ENCODE measurements at regions not wholly inside any gene's neighbourhood (a gene's known extent, or its start where the extent isn't known, plus 50 kb on each side); places are given as distances from the start of the nearest gene placed in this dataset.

- no peak for TF ChIP-seq CTCF (IDR thresholded peaks at IDR 0.05; ENCODE audit: insufficient read depth in 1 of 2, low read depth in 1 of 2, low read length in 1 of 2, severe bottlenecking in 1 of 2, unreplicated experiment in 1 of 2)
- no TSS peak for BruUV-seq (replicated peaks)
- CTCF ChIA-PET = no interaction called here
- POLR2A ChIA-PET = no interaction called here
- Mint-ChIP-seq H3K36me3 (ENCODE audit: insufficient read depth, unreplicated experiment) (no peaks in the 10 kb centered on the region), H3K4me3 (ENCODE audit: unreplicated experiment) (no peak overlapping the region), H3K9me3 (ENCODE audit: unreplicated experiment) (no peaks in the 10 kb centered on the region), H3K27ac (ENCODE audit: unreplicated experiment) (no peak overlapping the region), H3K27me3 (ENCODE audit: insufficient read depth, unreplicated experiment) (no peaks in the 10 kb centered on the region), H3K4me1 (ENCODE audit: low read depth, unreplicated experiment) (peaks cover 3% of the 10 kb centered on the region)
- intact Hi-C loops (cut with micrococcal nuclease; ENCODE audit: unreplicated experiment) = no loop called here
- Histone ChIP-seq H3K4me3 (ENCODE audit: low read depth, low read length) (no peak overlapping the region), H3K9me3 (no peaks in the 10 kb centered on the region), H3K36me3 (ENCODE audit: control insufficient read depth, insufficient read depth, low read length) (no peaks in the 10 kb centered on the region), H3K27me3 (replicated peaks; ENCODE audit: control insufficient read depth, insufficient read depth, low read length) (no peaks in the 10 kb centered on the region), H3K4me1 (peaks cover 2% of the 10 kb centered on the region; the same call in 1 of the 2 replicates)
- DNase-seq = no peak
These were observed 665.0 kb upstream of the RIOK2 start for GRCh38 chr5:97847920-97848631.

GRCh38 chr5:97851036-97851435, 668.0 kb upstream of the RIOK2 start:
- POLR2A ChIA-PET = no interaction called here
- no peaks in the 10 kb centered on the region for H3K27me3 Mint-ChIP-seq (ENCODE audit: insufficient read depth, unreplicated experiment)

More at GRCh38 chr5:97851036-97851435, 668.0 kb upstream of the RIOK2 start:
- BruUV-seq (replicated peaks) = no TSS peak
- Histone ChIP-seq H3K4me3 (ENCODE audit: low read depth, low read length) (no peak overlapping the region), H3K9me3 (no peaks in the 10 kb centered on the region), H3K36me3 (ENCODE audit: control insufficient read depth, insufficient read depth, low read length) (no peaks in the 10 kb centered on the region), H3K4me1 (peaks cover 5% of the 10 kb centered on the region; the same call in 1 of the 2 replicates), H3K27me3 (replicated peaks; ENCODE audit: control insufficient read depth, insufficient read depth, low read length) (no peaks in the 10 kb centered on the region)
- Mint-ChIP-seq H3K36me3 (ENCODE audit: insufficient read depth, unreplicated experiment) (no peaks in the 10 kb centered on the region), H3K4me1 (ENCODE audit: low read depth, unreplicated experiment) (peaks cover 8% of the 10 kb centered on the region), H3K4me3 (ENCODE audit: unreplicated experiment) (no peak overlapping the region), H3K27ac (ENCODE audit: unreplicated experiment) (no peak overlapping the region), H3K9me3 (ENCODE audit: unreplicated experiment) (no peaks in the 10 kb centered on the region)
- intact Hi-C loops (cut with micrococcal nuclease; ENCODE audit: unreplicated experiment) = no loop called here
- DNase-seq = peak in 1 of 2 experiments; percentile 4
- TF ChIP-seq CTCF (IDR thresholded peaks at IDR 0.05; ENCODE audit: insufficient read depth in 1 of 2, low read depth in 1 of 2, low read length in 1 of 2, severe bottlenecking in 1 of 2, unreplicated experiment in 1 of 2) = no peak
- CTCF ChIA-PET = no interaction called here
